ENCODE measurements at regions not wholly inside any gene's neighbourhood (a gene's known extent, or its start where the extent isn't known, plus 50 kb on each side); places are given as distances from the start of the nearest gene placed in this dataset.

GRCh38 chr15:45780352-45780751 is 145.5 kb downstream of the SQOR start:
- H3K4me1 ChIP-seq = no peaks in the 10 kb centered on the region
- no peak overlapping the region for H3K27ac ChIP-seq (replicated peaks)
- intact Hi-C loops (cut with micrococcal nuclease) = no loop called here
- H3K4me3 ChIP-seq = no peak overlapping the region
- no peak for DNase-seq
- no peaks in the 10 kb centered on the region for H3K36me3 ChIP-seq
- H3K9me3 ChIP-seq (replicated peaks) = no peaks in the 10 kb centered on the region
- peaks cover 29% of the 10 kb centered on the region for H3K27me3 ChIP-seq (ENCODE audit: low read depth)
- TF ChIP-seq CTCF (IDR thresholded peaks at IDR 0.05; ENCODE audit: borderline replicate concordance) = no peak

GRCh38 chr15:45784656-45785055 is 149.8 kb downstream of the SQOR start:
- Histone ChIP-seq H3K4me1 (no peaks in the 10 kb centered on the region), H3K9me3 (replicated peaks) (no peaks in the 10 kb centered on the region), H3K4me3 (no peak overlapping the region), H3K27me3 (ENCODE audit: low read depth) (peaks cover 16% of the 10 kb centered on the region), H3K27ac (replicated peaks) (no peak overlapping the region), H3K36me3 (no peaks in the 10 kb centered on the region)
- no peak for DNase-seq
- intact Hi-C loops (cut with micrococcal nuclease) = no loop called here
- TF ChIP-seq CTCF (IDR thresholded peaks at IDR 0.05; ENCODE audit: borderline replicate concordance) = no peak

- no peaks in the 10 kb centered on the region for H3K9me3 ChIP-seq (replicated peaks)
- DNase-seq = no peak
- H3K4me1 ChIP-seq = no peaks in the 10 kb centered on the region
- H3K36me3 ChIP-seq = no peaks in the 10 kb centered on the region
- peaks cover 20% of the 10 kb centered on the region for H3K27me3 ChIP-seq (ENCODE audit: low read depth)
- H3K4me3 ChIP-seq = no peak overlapping the region
- no peak for TF ChIP-seq CTCF (IDR thresholded peaks at IDR 0.05; ENCODE audit: borderline replicate concordance)
- intact Hi-C loops (cut with micrococcal nuclease) = no loop called here
- H3K27ac ChIP-seq (replicated peaks) = no peak overlapping the region
Observed at GRCh38 chr15:45785897-45786296, 151.1 kb downstream of the SQOR start.

- H3K27ac ChIP-seq (replicated peaks) = no peak overlapping the region
- H3K36me3 ChIP-seq = no peaks in the 10 kb centered on the region
- TF ChIP-seq CTCF (IDR thresholded peaks at IDR 0.05; ENCODE audit: borderline replicate concordance) = peak; percentile 78
- no peaks in the 10 kb centered on the region for H3K4me1 ChIP-seq
- H3K27me3 ChIP-seq (ENCODE audit: low read depth) = peaks cover 35% of the 10 kb centered on the region
- peak; percentile 17 for DNase-seq
- H3K4me3 ChIP-seq = no peak overlapping the region
- H3K9me3 ChIP-seq (replicated peaks) = no peaks in the 10 kb centered on the region
- intact Hi-C loops (cut with micrococcal nuclease) = loop anchor here (2.0 kb wide), 1 partner anchor 76 kb away; no protein-coding TSS in a partner anchor
Observed at GRCh38 chr15:45790325-45790943, 155.6 kb downstream of the SQOR start.

- no peaks in the 10 kb centered on the region for H3K36me3 ChIP-seq
- H3K4me1 ChIP-seq = no peaks in the 10 kb centered on the region
- DNase-seq = no peak
- H3K9me3 ChIP-seq (replicated peaks) = no peaks in the 10 kb centered on the region
- no peak overlapping the region for H3K27ac ChIP-seq (replicated peaks)
- H3K27me3 ChIP-seq (ENCODE audit: low read depth) = peaks cover 35% of the 10 kb centered on the region
- intact Hi-C loops (cut with micrococcal nuclease) = no loop called here
- H3K4me3 ChIP-seq = no peak overlapping the region
- no peak for TF ChIP-seq CTCF (IDR thresholded peaks at IDR 0.05; ENCODE audit: borderline replicate concordance)
Observed at GRCh38 chr15:45794304-45794703, 159.5 kb downstream of the SQOR start.
